ENCODE measurements at regions not wholly inside any gene's neighbourhood (a gene's known extent, or its start where the extent isn't known, plus 50 kb on each side); places are given as distances from the start of the nearest gene placed in this dataset.

DNA sequence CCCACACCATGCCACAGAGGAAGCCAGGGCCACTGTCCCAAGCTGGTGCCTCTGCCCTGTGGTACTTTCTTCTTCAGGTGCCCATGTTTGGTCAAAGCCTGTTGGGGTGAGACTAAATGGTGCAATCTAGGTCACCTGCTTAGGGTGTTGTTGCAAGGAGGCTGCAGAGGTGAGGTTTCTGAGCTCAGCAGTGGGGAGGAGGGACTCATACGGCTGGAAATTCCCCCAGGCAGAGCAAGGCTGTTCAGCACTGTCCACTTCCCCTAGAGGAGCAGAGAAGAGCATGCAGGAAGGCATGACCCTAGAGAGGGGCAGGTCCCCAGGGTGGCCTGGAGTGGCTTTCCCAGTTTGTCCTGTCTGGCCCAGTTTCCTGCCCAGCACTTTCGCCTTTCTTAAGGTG is 211.0 kb downstream of the HAUS1 start:
- peaks cover 37% of the 10 kb centered on the region for H3K27me3 Mint-ChIP-seq (ENCODE audit: unreplicated experiment)
- TF ChIP-seq, protein P1, sequence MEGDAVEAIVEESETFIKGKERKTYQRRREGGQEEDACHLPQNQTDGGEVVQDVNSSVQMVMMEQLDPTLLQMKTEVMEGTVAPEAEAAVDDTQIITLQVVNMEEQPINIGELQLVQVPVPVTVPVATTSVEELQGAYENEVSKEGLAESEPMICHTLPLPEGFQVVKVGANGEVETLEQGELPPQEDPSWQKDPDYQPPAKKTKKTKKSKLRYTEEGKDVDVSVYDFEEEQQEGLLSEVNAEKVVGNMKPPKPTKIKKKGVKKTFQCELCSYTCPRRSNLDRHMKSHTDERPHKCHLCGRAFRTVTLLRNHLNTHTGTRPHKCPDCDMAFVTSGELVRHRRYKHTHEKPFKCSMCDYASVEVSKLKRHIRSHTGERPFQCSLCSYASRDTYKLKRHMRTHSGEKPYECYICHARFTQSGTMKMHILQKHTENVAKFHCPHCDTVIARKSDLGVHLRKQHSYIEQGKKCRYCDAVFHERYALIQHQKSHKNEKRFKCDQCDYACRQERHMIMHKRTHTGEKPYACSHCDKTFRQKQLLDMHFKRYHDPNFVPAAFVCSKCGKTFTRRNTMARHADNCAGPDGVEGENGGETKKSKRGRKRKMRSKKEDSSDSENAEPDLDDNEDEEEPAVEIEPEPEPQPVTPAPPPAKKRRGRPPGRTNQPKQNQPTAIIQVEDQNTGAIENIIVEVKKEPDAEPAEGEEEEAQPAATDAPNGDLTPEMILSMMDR (IDR thresholded peaks at IDR 0.05) = no peak
- H3K4me1 Mint-ChIP-seq (ENCODE audit: unreplicated experiment) = no peaks in the 10 kb centered on the region
- H3K36me3 Mint-ChIP-seq (ENCODE audit: unreplicated experiment) = no peaks in the 10 kb centered on the region
- no peak overlapping the region for H3K4me3 Mint-ChIP-seq (ENCODE audit: unreplicated experiment)
- H3K9me3 Mint-ChIP-seq (ENCODE audit: unreplicated experiment) = no peaks in the 10 kb centered on the region
- DNase-seq (ENCODE audit: extremely low spot score, unreplicated experiment) = no peak
- H3K27ac Mint-ChIP-seq (ENCODE audit: unreplicated experiment) = no peak overlapping the region

DNA sequence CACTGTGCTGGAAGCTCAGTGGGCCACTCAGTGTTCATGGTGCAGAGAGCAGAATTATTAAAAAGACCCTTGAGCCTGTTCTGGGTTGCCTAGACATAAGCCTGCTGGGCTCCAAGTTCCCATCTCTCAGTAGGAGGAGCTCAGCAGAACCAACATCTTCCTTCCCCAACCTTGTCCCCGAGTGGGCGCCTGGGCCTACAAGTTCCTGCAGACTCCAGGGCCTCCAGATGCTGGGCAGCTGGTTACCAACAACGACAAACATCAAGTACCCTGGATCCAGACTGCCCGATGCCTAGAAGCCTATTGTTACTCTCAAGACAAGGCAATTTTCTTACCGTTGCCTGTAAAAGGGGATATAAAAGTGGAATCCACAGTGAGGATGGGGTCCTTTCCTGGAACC is 214.2 kb downstream of the HAUS1 start:
- Mint-ChIP-seq H3K27ac (ENCODE audit: unreplicated experiment) (no peak overlapping the region), H3K36me3 (ENCODE audit: unreplicated experiment) (no peaks in the 10 kb centered on the region), H3K27me3 (ENCODE audit: unreplicated experiment) (peaks cover 28% of the 10 kb centered on the region), H3K9me3 (ENCODE audit: unreplicated experiment) (no peaks in the 10 kb centered on the region), H3K4me3 (ENCODE audit: unreplicated experiment) (no peak overlapping the region), H3K4me1 (ENCODE audit: unreplicated experiment) (peaks cover 2% of the 10 kb centered on the region)
- TF ChIP-seq, protein P1 (IDR thresholded peaks at IDR 0.05) = no peak
- no peak for DNase-seq (ENCODE audit: extremely low spot score, unreplicated experiment)

GRCh38 chr18:46319783-46320182 is 215.6 kb downstream of the HAUS1 start:
- Mint-ChIP-seq H3K9me3 (ENCODE audit: unreplicated experiment) (no peaks in the 10 kb centered on the region), H3K4me1 (ENCODE audit: unreplicated experiment) (peaks cover 2% of the 10 kb centered on the region), H3K36me3 (ENCODE audit: unreplicated experiment) (no peaks in the 10 kb centered on the region), H3K4me3 (ENCODE audit: unreplicated experiment) (no peak overlapping the region), H3K27me3 (ENCODE audit: unreplicated experiment) (peaks cover 28% of the 10 kb centered on the region), H3K27ac (ENCODE audit: unreplicated experiment) (no peak overlapping the region)
- no peak for DNase-seq (ENCODE audit: extremely low spot score, unreplicated experiment)
- TF ChIP-seq, protein P1 (IDR thresholded peaks at IDR 0.05) = no peak

DNA sequence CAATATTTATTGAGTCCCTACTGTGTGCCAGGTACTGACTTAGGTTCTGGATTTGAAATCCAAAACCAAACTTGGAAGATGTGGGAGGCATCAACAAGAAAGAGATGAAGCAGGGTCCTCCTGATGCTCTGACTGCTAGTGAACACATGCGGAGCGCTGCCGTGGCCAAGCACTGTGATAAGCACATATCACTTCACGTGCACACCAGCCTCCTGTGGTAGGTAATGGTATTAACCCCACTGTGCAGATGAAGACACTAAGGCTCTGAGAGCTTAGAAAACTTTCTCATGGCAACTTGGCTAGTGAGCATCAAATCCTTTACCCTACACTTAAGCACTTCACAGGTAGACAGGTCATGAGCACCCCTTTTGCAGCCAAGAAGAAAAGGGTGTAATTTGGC is 216.1 kb downstream of the HAUS1 start:
- Mint-ChIP-seq H3K27me3 (ENCODE audit: unreplicated experiment) (peaks cover 28% of the 10 kb centered on the region), H3K4me3 (ENCODE audit: unreplicated experiment) (no peak overlapping the region), H3K9me3 (ENCODE audit: unreplicated experiment) (no peaks in the 10 kb centered on the region), H3K27ac (ENCODE audit: unreplicated experiment) (no peak overlapping the region), H3K4me1 (ENCODE audit: unreplicated experiment) (peaks cover 2% of the 10 kb centered on the region), H3K36me3 (ENCODE audit: unreplicated experiment) (no peaks in the 10 kb centered on the region)
- DNase-seq (ENCODE audit: extremely low spot score, unreplicated experiment) = no peak
- TF ChIP-seq, protein P1 (IDR thresholded peaks at IDR 0.05) = no peak

- Mint-ChIP-seq H3K9me3 (ENCODE audit: unreplicated experiment) (no peaks in the 10 kb centered on the region), H3K36me3 (ENCODE audit: unreplicated experiment) (no peaks in the 10 kb centered on the region), H3K4me3 (ENCODE audit: unreplicated experiment) (no peak overlapping the region), H3K27ac (ENCODE audit: unreplicated experiment) (no peak overlapping the region), H3K4me1 (ENCODE audit: unreplicated experiment) (peaks cover 2% of the 10 kb centered on the region), H3K27me3 (ENCODE audit: unreplicated experiment) (peaks cover 28% of the 10 kb centered on the region)
- TF ChIP-seq, protein P1 (IDR thresholded peaks at IDR 0.05) = no peak
- no peak for DNase-seq (ENCODE audit: extremely low spot score, unreplicated experiment)
These were observed 216.9 kb downstream of the HAUS1 start for GRCh38 chr18:46320928-46321711.

All from osteocyte (in vitro differentiated cells).